SK-N-SH (cell line): ENCODE measurements at regions not wholly inside any gene's neighbourhood (a gene's known extent, or its start where the extent isn't known, plus 50 kb on each side); places are given as distances from the start of the nearest gene placed in this dataset.
A peak's percentile ranks its signal among the peaks of the same experiment; 100 is the strongest.

Experiments used
- CTCF ChIA-PET: fragments of 300-600, 350-600 bp; formaldehyde crosslinking; extraction: SDS; loops from one replicate; lab custom pipeline; 2021; lab: Yijun Ruan, JAX
- POLR2A ChIA-PET: fragments of 350-600 bp; sonication (Branson Sonifier 250); formaldehyde crosslinking; extraction: SDS; loops from one replicate; lab custom pipeline; 2020; ENCODE audit warnings: antibody characterized with exemption, inconsistent platforms; lab: Yijun Ruan, JAX
- DNase-seq: peaks from one replicate; pipeline ENCODE4 v3.0.0; 2012
- H2AFZ ChIP-seq: fragments of 200-600 bp; sonication (generic); 2 replicates; pipeline ENCODE4 v1.8.1; 2016; ENCODE audit warnings: antibody characterized with exemption, mild to moderate bottlenecking, low read depth
- H3F3A ChIP-seq: fragments of 200-600 bp; sonication (generic); replicated peaks from 2 replicates; pipeline ENCODE3; 2016; ENCODE audit warnings: antibody characterized with exemption, mild to moderate bottlenecking; ENCODE audit not compliant: insufficient read depth
- H3K27ac ChIP-seq, 2 experiments: fragments of 200-500 bp in 1 of 2; fragments of 200-600 bp in 1 of 2; sonication (Bioruptor generic) in 1 of 2; sonication (generic), shearing (Covaris generic) in 1 of 2; 2 replicates each; pipeline versions ENCODE4 v1.5.1 to v1.6.1; 2014 to 2016; ENCODE audit warnings: low read depth in 2 of 2, inconsistent platforms in 1 of 2, low read length in 1 of 2, mild to moderate bottlenecking in 1 of 2, mixed read lengths in 1 of 2
- H3K27me3 ChIP-seq: fragments of 200-600 bp; sonication (generic), shearing (Covaris generic); 2 replicates; pipeline ENCODE4 v1.6.1; 2016; ENCODE audit warnings: mixed run types; ENCODE audit not compliant: insufficient read depth
- H3K36me3 ChIP-seq, 2 experiments: fragments of 200-500 bp in 1 of 2; fragments of 200-600 bp in 1 of 2; sonication (Bioruptor generic) in 1 of 2; sonication (generic) in 1 of 2; replicated peaks in 1 of 2; 2 replicates each; pipeline versions ENCODE3 to v1.5.1; 2014 to 2016; ENCODE audit warnings: low read length in 1 of 2, mild to moderate bottlenecking in 1 of 2; ENCODE audit not compliant: insufficient read depth in 2 of 2, control insufficient read depth in 1 of 2
- H3K4me1 ChIP-seq, 2 experiments: fragments of 200-500 bp in 1 of 2; fragments of 200-600 bp in 1 of 2; sonication (Bioruptor generic) in 1 of 2; sonication (generic), shearing (Covaris generic) in 1 of 2; 2 replicates each; pipeline versions ENCODE4 v1.5.1 to v1.6.1; 2014 to 2016; ENCODE audit warnings: low read depth in 1 of 2, low read length in 1 of 2, mixed run types in 1 of 2; ENCODE audit not compliant: insufficient read depth in 2 of 2, control insufficient read depth in 1 of 2
- H3K4me2 ChIP-seq: fragments of 200-600 bp; sonication (generic), shearing (Covaris generic); 2 replicates; pipeline ENCODE4 v1.6.1; 2017; ENCODE audit warnings: mixed run types
- H3K4me3 ChIP-seq, 2 experiments: fragments of 200-500 bp in 1 of 2; fragments of 200-600 bp in 1 of 2; sonication (Bioruptor generic) in 1 of 2; sonication (generic), shearing (Covaris generic) in 1 of 2; 2 replicates each; pipeline versions ENCODE4 v1.5.1 to v1.8.1; 2014 to 2016; ENCODE audit warnings: low read depth in 2 of 2, inconsistent platforms in 1 of 2, low read length in 1 of 2, mild to moderate bottlenecking in 1 of 2, mixed read lengths in 1 of 2, moderate library complexity in 1 of 2
- H3K79me2 ChIP-seq: fragments of 200-600 bp; sonication (generic); 2 replicates; pipeline ENCODE4 v1.8.1; 2017; ENCODE audit warnings: mild to moderate bottlenecking; ENCODE audit not compliant: insufficient read depth
- H3K9ac ChIP-seq: fragments of 200-600 bp; sonication (generic); 2 replicates; pipeline ENCODE4 v1.6.1; 2017; ENCODE audit warnings: mixed run types
- H3K9me2 ChIP-seq: fragments of 200-600 bp; sonication (generic); 2 replicates; pipeline ENCODE4 v1.6.1; 2017; ENCODE audit warnings: mixed run types
- H3K9me3 ChIP-seq: fragments of 200-600 bp; sonication (generic); 2 replicates; pipeline ENCODE4 v1.6.1; 2017; ENCODE audit warnings: mixed run types, mild to moderate bottlenecking, moderate library complexity
- H4K20me1 ChIP-seq: fragments of 200-600 bp; sonication (generic); 2 replicates; pipeline ENCODE4 v1.6.1; 2017; ENCODE audit warnings: mild to moderate bottlenecking, mixed run types; ENCODE audit not compliant: insufficient read depth
- CHD2 ChIP-seq: fragments of 150-350 bp; IDR thresholded peaks from 2 replicates; pipeline ENCODE4 v1.6.1; 2018; ENCODE audit warnings: low read length; ENCODE audit not compliant: partially characterized antibody
- NFIC ChIP-seq: IDR thresholded peaks from 2 replicates; pipeline ENCODE4 v1.4.0; 2012; ENCODE audit warnings: borderline replicate concordance
- NRF1 ChIP-seq: IDR thresholded peaks from 2 replicates; pipeline ENCODE4 v1.6.1; 2012; ENCODE audit warnings: low read depth, mild to moderate bottlenecking, low read length
- RAD21 ChIP-seq: IDR thresholded peaks from 2 replicates; pipeline ENCODE4 v1.6.1; 2012; ENCODE audit warnings: mild to moderate bottlenecking, low read length
- RCOR1 ChIP-seq: fragments of 150-350 bp; IDR thresholded peaks from 2 replicates; pipeline ENCODE4 v1.6.1; 2017; ENCODE audit warnings: antibody characterized with exemption, low read length
- RFX5 ChIP-seq: IDR thresholded peaks from 2 replicates; pipeline ENCODE4 v1.6.1; 2012; ENCODE audit warnings: mild to moderate bottlenecking, improper control_type of control experiment, low read length
- SIN3A ChIP-seq: IDR thresholded peaks from 2 replicates; pipeline ENCODE4 v1.6.1; 2012; ENCODE audit warnings: low read depth, mild to moderate bottlenecking, low read length, moderate library complexity, borderline replicate concordance
- SMC3 ChIP-seq: IDR thresholded peaks from 2 replicates; pipeline ENCODE4 v1.6.1; 2012; ENCODE audit warnings: low read depth, low read length, improper control_type of control experiment
- TAF1 ChIP-seq: IDR thresholded peaks from 2 replicates; pipeline ENCODE4 v1.6.1; 2012; ENCODE audit warnings: low read depth, mild to moderate bottlenecking, low read length, moderate library complexity, borderline replicate concordance
- WGBS: methylation state at CpG from one replicate; pipeline ENCODE4 v1.1.6; 2017; ENCODE audit warnings: low lambda C conversion rate; 5-methylcytosine and 5-hydroxymethylcytosine counted together
- TF ChIP-seq, protein P1 (sequence below): fragments of 200-600 bp; sonication (generic); IDR thresholded peaks from 2 replicates; pipeline ENCODE4 v1.6.1; 2017; ENCODE audit warnings: antibody characterized with exemption, mild to moderate bottlenecking, moderate library complexity
- TF ChIP-seq, protein P2 (sequence below): IDR thresholded peaks from 2 replicates; pipeline ENCODE4 v1.4.0; 2012; ENCODE audit warnings: low read depth
- TF ChIP-seq, protein P3 (sequence below): IDR thresholded peaks from 2 replicates; pipeline ENCODE4 v1.6.1; 2012; ENCODE audit warnings: mild to moderate bottlenecking, low read depth, low read length, moderate library complexity
- TF ChIP-seq, protein P4 (sequence below): fragments of 150-350 bp; IDR thresholded peaks from 2 replicates; pipeline ENCODE4 v1.6.1; 2016; ENCODE audit warnings: mild to moderate bottlenecking, low read depth, low read length
- TF ChIP-seq, protein P5 (sequence below): IDR thresholded peaks from 2 replicates; pipeline ENCODE4; 2012
- TF ChIP-seq, protein P6 (sequence below): IDR thresholded peaks from 2 replicates; pipeline ENCODE4 v1.4.0; 2012; ENCODE audit warnings: low read depth, borderline replicate concordance

DNA sequence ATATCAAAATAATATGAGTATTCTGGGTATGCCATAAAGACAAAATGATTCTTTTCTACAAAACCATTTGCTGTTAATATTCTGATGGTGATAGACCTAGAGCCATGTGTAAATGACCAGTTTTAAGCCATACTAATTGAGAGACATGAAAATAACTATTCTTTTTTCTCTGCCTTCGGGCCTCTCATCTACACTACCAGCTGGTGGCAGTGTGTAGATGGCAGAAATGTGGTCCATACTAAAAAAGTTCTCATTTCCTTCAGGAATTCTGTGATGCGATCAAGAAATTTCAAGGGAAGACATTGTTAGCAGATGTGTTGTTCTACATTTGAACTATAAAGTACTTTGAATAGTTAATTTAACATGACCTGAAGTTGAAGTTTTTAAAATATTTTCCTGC lies 485.2 kb downstream of the TRIB2 start:
- TF ChIP-seq RAD21, result peak; percentile 37; the same call in 1 of the 2 replicates
- TF ChIP-seq, protein P1, sequence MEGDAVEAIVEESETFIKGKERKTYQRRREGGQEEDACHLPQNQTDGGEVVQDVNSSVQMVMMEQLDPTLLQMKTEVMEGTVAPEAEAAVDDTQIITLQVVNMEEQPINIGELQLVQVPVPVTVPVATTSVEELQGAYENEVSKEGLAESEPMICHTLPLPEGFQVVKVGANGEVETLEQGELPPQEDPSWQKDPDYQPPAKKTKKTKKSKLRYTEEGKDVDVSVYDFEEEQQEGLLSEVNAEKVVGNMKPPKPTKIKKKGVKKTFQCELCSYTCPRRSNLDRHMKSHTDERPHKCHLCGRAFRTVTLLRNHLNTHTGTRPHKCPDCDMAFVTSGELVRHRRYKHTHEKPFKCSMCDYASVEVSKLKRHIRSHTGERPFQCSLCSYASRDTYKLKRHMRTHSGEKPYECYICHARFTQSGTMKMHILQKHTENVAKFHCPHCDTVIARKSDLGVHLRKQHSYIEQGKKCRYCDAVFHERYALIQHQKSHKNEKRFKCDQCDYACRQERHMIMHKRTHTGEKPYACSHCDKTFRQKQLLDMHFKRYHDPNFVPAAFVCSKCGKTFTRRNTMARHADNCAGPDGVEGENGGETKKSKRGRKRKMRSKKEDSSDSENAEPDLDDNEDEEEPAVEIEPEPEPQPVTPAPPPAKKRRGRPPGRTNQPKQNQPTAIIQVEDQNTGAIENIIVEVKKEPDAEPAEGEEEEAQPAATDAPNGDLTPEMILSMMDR, result peak; percentile 32
- TF ChIP-seq, protein P2, sequence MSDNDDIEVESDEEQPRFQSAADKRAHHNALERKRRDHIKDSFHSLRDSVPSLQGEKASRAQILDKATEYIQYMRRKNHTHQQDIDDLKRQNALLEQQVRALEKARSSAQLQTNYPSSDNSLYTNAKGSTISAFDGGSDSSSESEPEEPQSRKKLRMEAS, result no peak
- TF ChIP-seq, protein P3, sequence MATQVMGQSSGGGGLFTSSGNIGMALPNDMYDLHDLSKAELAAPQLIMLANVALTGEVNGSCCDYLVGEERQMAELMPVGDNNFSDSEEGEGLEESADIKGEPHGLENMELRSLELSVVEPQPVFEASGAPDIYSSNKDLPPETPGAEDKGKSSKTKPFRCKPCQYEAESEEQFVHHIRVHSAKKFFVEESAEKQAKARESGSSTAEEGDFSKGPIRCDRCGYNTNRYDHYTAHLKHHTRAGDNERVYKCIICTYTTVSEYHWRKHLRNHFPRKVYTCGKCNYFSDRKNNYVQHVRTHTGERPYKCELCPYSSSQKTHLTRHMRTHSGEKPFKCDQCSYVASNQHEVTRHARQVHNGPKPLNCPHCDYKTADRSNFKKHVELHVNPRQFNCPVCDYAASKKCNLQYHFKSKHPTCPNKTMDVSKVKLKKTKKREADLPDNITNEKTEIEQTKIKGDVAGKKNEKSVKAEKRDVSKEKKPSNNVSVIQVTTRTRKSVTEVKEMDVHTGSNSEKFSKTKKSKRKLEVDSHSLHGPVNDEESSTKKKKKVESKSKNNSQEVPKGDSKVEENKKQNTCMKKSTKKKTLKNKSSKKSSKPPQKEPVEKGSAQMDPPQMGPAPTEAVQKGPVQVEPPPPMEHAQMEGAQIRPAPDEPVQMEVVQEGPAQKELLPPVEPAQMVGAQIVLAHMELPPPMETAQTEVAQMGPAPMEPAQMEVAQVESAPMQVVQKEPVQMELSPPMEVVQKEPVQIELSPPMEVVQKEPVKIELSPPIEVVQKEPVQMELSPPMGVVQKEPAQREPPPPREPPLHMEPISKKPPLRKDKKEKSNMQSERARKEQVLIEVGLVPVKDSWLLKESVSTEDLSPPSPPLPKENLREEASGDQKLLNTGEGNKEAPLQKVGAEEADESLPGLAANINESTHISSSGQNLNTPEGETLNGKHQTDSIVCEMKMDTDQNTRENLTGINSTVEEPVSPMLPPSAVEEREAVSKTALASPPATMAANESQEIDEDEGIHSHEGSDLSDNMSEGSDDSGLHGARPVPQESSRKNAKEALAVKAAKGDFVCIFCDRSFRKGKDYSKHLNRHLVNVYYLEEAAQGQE, result no peak
- TF ChIP-seq, protein P4, sequence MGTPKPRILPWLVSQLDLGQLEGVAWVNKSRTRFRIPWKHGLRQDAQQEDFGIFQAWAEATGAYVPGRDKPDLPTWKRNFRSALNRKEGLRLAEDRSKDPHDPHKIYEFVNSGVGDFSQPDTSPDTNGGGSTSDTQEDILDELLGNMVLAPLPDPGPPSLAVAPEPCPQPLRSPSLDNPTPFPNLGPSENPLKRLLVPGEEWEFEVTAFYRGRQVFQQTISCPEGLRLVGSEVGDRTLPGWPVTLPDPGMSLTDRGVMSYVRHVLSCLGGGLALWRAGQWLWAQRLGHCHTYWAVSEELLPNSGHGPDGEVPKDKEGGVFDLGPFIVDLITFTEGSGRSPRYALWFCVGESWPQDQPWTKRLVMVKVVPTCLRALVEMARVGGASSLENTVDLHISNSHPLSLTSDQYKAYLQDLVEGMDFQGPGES, result no peak
- TF ChIP-seq, all 33 proteins: peak for 2
- H3K9me3 ChIP-seq, result no peaks in the 10 kb centered on the region
- no peak for DNase-seq
- no peaks in the 10 kb centered on the region for H3K79me2 ChIP-seq
- H3K9ac ChIP-seq, result no peak overlapping the region
- no peaks in the 10 kb centered on the region for H3K9me2 ChIP-seq
- no peak overlapping the region for H2AFZ ChIP-seq
- no peaks in the 10 kb centered on the region for H3K36me3 ChIP-seq
- no peak overlapping the region for H3K4me3 ChIP-seq
- H3K27ac ChIP-seq, result no peak overlapping the region
- no peak overlapping the region for H3K4me2 ChIP-seq
- no peaks in the 10 kb centered on the region for H4K20me1 ChIP-seq
- CTCF ChIA-PET, result no interaction called here
- no peaks in the 10 kb centered on the region for H3K27me3 ChIP-seq
- POLR2A ChIA-PET, result no interaction called here
- 48% methylated on average over 2 of the region's 2 CpGs for WGBS
- H3F3A ChIP-seq, result no peaks in the 10 kb centered on the region
- H3K4me1 ChIP-seq, result no peaks in the 10 kb centered on the region

DNA sequence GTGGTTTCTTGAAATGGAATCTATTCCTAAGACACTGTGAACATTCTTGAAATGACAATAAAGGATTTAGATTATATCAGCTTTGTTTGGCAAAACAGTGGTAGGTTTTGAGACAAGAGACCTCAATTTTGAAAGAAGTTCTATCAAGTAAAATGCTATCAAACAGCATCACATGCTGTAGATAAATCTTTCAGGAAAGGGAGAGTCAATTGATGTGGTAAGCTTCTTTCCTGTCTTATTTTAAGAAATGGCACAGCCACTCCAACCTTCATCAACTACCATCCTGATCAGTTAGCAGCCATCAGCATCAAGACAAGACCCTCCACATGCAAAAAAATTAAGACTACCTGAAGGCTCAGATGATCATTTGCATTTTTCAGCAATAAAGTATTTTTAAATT lies 495.4 kb downstream of the TRIB2 start:
- no peaks in the 10 kb centered on the region for H3K9me3 ChIP-seq
- no peaks in the 10 kb centered on the region for H3K9me2 ChIP-seq
- H3K4me3 ChIP-seq, result no peak overlapping the region
- ChIA-PET POLR2A (no interaction called here), CTCF (interaction anchor here (0.8 kb wide), 1 partner anchor 205 kb away, joined by 3 read pairs; no protein-coding TSS in a partner anchor)
- no peaks in the 10 kb centered on the region for H3K4me1 ChIP-seq
- H4K20me1 ChIP-seq, result no peaks in the 10 kb centered on the region
- H3K27ac ChIP-seq, result no peak overlapping the region
- no peak overlapping the region for H3K4me2 ChIP-seq
- DNase-seq, result no peak
- H3K9ac ChIP-seq, result no peak overlapping the region
- no peaks in the 10 kb centered on the region for H3F3A ChIP-seq
- H3K27me3 ChIP-seq, result no peaks in the 10 kb centered on the region
- H2AFZ ChIP-seq, result no peak overlapping the region
- no peaks in the 10 kb centered on the region for H3K79me2 ChIP-seq
- no peaks in the 10 kb centered on the region for H3K36me3 ChIP-seq
- TF ChIP-seq TAF1 (no peak), SIN3A (no peak), CHD2 (no peak), RCOR1 (no peak), RFX5 (no peak), SMC3 (no peak), NFIC (no peak), RAD21 (no peak), NRF1 (no peak)
- TF ChIP-seq, protein P1, result no peak
- TF ChIP-seq, protein P5, sequence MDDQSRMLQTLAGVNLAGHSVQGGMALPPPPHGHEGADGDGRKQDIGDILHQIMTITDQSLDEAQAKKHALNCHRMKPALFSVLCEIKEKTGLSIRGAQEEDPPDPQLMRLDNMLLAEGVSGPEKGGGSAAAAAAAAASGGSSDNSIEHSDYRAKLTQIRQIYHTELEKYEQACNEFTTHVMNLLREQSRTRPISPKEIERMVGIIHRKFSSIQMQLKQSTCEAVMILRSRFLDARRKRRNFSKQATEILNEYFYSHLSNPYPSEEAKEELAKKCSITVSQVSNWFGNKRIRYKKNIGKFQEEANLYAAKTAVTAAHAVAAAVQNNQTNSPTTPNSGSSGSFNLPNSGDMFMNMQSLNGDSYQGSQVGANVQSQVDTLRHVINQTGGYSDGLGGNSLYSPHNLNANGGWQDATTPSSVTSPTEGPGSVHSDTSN, result no peak
- TF ChIP-seq, protein P6, sequence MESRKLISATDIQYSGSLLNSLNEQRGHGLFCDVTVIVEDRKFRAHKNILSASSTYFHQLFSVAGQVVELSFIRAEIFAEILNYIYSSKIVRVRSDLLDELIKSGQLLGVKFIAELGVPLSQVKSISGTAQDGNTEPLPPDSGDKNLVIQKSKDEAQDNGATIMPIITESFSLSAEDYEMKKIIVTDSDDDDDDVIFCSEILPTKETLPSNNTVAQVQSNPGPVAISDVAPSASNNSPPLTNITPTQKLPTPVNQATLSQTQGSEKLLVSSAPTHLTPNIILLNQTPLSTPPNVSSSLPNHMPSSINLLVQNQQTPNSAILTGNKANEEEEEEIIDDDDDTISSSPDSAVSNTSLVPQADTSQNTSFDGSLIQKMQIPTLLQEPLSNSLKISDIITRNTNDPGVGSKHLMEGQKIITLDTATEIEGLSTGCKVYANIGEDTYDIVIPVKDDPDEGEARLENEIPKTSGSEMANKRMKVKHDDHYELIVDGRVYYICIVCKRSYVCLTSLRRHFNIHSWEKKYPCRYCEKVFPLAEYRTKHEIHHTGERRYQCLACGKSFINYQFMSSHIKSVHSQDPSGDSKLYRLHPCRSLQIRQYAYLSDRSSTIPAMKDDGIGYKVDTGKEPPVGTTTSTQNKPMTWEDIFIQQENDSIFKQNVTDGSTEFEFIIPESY, result no peak
